T-helper 1 cell treated with Interleukin-12 subunit alpha and Interleukin-12 subunit beta and Interleukin-4 antibody, amounts not matched to agents 30 ng/mL and 1 ng/mL, for 36 hours (primary cell): ENCODE measurements at regions not wholly inside any gene's neighbourhood (a gene's known extent, or its start where the extent isn't known, plus 50 kb on each side); places are given as distances from the start of the nearest gene placed in this dataset.

Source experiments
- intact Hi-C: fragments of 100-400 bp; cut with micrococcal nuclease; formaldehyde crosslinking; loops from one replicate; pipeline ENCODE4 v1.15.1; 2024

DNA sequence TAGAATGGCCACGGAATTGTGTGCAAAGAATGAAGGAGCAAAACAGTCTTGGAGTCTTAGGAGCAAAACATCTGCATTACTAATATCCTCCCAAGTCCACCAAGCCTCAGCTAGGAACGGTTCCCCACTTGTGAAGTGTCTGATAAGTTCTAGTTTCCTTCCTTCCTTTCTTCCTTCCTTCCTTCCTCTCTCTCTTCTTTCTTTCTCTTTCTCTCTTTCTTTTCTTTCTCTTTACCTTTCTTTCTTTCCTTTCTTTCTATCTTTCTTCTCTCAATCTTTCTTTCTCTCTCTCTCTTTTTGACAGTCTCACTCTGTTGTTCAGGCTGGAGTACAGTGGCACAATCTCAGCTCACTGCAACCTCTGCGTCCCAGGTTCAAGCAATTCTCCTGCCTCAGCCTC, 160.8 kb downstream of the FOXL1 start:
- intact Hi-C loops, result no loop called here

DNA sequence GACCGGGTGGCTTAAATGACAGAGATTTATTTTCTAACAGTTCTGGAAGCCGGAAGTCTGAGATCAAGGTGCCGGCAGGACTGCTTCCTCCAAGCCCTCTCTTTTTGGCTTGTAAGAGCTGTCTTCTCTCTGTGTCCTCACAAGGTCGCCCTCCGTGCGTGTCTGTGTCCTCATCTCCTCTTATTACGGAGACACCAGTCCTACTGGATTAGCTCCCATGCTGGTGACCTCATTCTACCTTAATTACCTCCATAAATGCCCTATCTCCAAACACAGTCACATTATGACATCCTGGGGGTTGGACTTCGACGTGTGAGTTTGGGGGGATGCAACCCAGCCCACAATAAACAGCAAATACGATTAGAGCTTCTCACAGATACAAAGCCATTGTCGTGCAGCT, 161.5 kb downstream of the FOXL1 start:
- intact Hi-C loops, result no loop called here

DNA sequence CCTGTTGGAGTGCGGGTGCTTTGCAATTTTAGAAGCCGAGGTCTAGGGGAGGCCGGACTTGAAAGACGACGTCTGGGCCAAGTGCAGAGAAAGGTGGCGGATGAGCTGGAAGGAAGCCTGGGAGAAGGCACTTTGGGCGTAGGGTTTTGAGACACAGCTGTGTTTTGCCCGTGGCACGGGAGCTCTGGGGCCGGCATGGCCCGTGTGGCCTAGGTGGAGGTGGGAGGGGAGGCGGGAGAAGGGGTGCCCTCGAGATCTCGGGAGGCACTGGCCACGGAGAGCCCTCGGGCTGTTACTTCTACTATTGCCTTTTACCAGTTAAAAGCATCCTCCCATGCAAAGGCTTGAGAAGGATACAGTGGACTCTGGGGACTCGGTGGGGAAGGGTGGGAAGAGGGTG, 161.9 kb downstream of the FOXL1 start:
- intact Hi-C loops, result no loop called here

DNA sequence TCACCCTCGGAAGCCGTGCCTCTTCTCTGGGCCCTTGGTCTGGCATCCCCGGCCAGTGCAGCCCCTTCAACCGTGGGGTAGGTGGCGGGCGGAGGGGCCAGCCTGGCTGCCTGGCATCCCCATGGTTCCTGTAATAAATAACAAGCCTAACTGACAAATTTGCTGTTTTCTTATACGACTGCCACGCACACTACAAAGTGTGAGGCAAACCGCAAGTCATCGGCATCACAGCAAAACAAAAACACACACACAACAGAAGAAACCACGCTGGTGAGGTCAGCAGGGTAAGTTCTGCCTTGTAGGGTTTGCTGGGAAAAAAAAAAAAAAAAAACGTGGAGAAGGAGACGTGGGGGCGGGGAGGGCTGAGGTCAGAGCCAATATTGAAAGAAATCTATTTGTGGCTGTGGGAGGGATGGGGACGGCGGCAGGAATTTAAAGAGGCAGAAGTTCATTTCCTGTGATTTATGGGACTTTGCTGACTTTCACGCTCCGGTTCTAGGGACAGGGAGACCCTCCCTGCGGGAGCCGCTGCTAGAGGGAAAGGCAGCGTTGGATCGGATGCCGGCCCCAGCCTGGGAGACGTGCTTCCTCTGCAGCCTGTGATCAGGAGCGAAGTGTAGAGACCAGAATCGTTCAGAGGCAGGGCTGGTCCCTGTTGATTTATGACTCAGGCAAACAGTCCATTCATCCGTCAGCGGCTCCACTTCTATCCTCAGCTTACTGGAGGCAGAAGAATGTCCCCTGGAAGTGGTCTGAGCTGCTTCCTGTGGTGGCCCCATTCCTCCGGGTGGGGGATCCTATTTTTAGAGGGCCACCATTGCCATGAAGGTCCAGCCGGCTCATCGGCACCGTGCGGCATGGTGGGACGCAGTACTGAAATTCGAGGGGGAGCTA, 162.8 kb downstream of the FOXL1 start:
- intact Hi-C loops, result no loop called here

DNA sequence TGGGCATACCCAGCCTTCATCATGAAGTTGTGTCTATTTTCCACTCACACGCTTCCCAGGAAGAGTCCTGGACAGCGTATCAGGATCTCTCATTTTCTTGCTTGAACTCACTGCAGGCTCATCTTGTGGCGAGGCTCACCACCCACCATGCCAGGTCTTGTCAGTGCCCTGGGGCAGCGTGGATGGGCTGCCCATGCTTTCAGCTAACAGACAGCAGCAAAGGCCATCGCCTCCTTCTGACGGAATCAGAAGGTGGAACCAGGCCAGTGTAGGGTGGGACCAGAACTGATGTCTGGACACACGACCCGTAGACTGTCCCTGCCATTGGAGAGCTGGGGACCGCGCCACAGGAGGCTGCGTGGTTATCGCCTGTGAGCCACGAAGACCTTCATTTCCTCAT, 169.4 kb downstream of the FOXL1 start:
- intact Hi-C loops, result no loop called here

DNA sequence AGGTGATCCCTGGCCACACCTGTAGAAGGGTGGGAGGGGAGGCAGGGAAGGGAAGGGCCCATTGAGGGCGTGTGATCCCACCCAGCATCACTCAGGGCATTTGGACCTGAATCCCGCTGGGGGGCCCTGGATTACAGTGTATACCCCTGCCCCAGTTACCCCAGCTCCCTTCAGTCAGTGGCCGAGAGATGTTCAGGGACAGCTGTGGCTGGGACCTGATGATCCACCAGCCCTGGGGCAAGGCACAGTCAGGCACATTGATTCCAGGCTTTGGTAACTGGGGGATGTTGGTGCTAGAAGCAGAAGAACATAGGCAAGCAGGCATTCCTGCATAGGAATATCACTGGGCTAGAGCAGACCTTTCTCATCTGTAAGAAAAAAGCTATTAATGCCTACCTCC, 170.3 kb downstream of the FOXL1 start:
- intact Hi-C loops, result no loop called here

DNA sequence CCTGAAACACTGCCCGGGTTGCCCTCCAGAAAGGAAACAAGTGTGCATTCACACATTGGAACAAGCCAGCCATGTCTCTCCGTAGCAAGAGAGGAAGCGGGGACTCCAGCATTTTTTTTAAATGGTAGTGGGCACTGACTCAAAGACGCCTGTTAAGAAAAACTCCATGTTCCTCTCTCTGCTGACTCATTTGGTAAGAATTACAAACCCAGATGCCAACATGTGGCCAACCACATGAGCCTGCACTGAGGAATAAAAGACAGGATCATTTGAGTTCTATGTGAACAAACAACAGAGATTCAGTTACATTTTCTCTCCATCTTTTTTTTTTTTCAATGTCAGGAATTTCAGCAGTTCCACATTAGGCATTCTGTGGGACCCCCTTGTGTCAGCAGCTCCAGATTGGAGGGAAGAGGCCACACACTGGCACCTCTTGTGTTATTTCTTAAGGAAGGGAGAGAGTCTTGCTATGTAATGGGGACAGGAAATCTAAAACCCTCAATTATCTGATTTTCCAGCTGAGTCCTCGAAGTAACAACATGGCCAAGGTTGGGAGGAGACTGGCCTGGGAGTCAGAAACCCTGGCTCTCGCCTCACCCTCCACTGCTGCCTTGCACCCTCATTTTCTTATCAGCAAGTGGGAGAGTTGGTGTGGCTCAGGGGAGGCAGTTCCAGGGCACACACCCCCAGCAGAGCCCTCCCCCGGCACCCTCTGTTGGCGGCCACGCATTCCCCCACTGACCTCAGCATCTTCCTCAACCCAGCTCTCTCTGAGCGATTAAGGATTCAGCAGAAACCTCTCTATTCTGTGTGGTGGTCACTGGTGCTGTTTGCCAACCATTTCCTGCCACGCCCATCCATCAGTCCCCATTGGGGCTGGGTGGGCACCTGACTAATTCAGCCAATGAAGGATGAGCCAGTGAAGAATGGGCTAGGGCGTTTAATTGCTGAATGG, 173.0 kb downstream of the FOXL1 start:
- intact Hi-C loops, result no loop called here

DNA sequence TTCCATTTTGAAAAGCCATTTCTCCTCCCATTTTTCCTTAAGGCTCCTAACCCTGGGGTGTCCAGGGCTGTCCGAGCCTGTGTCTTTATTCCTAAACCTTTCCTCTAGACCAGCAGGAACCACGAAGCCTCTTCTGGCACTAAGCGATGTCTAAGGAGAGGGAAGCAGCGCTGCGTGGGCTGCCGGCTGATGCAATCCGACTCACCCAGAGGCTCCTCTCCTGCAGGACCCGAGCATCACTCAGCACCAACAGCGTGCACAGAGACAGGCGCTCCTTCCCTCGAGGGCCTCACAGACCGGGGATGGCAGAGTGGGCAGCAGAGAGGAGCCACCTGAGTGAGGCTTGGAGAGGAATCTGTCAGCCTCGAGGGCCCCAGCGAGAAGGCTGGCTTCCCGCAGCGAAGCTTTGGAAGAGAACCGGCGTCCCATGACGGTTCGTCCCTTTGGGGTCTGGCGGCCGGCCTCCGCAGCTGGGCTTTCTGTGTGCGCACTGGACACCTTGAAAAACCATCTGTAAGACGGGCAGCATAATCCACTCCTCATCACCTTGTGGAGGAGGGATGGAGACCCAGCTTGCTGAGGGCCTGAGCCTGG, 174.3 kb downstream of the FOXL1 start:
- intact Hi-C loops, result no loop called here

DNA sequence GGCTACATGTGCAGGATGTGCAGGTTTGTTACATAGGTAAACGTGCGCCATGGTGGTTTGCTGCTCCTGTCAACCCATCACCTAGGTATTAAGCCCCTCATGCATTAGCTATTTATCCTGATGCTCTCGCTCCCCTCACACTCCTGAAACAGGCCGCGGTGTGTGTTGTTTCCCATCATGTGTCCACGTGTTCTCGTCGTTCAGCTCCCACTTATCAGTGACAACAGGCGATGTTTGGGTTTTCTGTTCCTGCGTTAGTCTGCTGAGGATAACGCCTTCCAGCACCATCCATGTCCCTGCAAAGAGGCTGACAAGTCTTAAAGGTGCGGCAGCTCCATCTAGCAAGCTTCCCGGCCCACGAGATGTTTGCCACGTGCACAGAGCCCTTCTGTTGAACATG, 175.1 kb downstream of the FOXL1 start:
- intact Hi-C loops, result no loop called here

DNA sequence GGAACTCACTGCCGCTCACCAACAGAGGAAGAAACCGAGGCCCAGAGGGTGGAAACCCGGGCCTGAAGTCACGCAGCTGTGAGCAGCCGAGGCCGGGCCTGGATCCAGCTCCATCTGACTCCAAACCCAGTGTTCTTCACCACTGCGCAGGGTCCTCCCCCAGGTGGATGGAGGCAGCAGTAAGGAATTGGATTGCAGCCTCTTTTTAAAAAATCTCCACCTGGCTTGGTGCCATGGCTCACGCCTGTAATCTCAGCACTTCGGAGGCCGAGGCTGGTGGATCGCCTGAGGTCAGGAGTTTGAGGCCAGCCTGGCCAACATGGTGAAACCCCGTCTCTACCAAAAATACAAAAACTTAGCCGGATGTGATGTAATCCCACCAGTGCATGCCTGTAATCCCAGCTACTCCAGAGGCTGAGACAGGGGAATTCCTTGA, 177.2 kb downstream of the FOXL1 start:
- intact Hi-C loops, result no loop called here

DNA sequence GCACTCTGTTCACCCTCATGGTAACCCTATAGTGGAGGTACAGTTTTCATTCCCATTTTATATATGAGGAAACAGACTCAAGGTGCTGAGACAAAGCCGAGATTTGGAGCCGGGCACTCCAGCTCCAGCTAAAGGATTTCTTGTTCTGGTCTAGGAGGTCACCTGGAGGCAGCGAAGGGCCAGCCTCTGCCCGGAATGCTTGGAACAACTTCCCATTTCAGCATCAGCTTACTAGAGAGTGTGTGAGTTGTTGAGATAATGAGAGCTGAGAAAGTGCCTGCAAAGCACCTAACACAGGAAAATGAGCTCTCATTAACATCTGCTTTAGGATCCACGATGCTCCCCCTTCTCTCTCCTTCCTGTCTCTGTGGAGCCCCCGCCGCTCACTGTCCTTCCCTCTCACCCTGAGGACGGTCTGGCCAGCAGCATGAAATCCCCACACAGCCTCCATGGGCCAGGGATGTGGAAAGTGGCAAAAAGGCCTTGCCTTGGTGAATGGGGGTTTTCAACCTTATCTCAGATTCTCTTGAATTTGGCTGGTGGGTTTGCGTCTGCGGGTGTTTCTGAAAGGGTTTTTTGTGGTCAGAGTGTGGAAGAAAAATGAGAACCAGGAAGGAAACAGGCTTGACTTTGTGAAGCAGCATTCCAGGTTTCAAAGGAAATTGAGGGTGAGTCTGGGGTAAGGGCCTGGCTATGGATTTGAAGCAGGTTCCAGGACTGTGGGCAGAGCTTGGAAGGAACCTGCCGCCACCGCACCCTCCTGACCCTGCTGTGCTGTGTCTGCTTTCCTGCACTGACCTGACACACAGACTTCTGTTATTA, 178.7 kb downstream of the FOXL1 start:
- intact Hi-C loops, result no loop called here

DNA sequence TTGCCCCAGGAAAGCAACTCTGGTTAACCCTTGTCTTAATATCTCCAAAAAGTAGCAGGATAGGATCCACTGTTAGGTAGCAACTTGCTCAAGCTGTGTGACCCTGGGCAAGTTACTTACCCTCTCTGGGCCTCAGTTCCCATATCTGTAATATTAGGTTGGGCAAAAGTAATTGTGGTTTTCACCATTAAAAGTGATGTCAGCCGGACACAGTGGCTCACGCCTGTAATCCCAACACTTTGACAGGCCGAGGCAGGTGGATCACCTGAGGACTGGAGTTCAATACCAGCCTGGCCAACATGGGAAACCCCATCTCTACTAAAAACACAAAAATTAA, 179.3 kb downstream of the FOXL1 start:
- intact Hi-C loops, result no loop called here

DNA sequence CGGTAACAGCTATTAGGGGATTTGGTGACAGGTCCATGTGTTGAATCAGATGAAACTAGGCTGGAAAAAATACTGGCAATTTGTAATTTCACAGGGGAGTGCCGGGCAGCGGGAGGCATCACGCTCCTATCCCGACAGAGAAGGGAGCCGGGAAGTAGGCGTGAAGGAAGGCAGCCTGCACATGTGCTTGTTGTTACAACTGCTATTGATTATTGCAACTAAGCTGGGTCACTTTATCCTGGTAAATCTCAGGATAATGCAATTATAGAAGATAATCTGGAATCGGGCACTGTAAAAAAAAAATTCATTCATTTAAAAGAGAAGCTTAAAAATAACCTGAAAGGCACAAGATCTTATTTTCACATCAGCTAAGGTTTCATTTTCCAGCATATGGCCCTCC, 180.6 kb downstream of the FOXL1 start:
- intact Hi-C loops, result no loop called here

DNA sequence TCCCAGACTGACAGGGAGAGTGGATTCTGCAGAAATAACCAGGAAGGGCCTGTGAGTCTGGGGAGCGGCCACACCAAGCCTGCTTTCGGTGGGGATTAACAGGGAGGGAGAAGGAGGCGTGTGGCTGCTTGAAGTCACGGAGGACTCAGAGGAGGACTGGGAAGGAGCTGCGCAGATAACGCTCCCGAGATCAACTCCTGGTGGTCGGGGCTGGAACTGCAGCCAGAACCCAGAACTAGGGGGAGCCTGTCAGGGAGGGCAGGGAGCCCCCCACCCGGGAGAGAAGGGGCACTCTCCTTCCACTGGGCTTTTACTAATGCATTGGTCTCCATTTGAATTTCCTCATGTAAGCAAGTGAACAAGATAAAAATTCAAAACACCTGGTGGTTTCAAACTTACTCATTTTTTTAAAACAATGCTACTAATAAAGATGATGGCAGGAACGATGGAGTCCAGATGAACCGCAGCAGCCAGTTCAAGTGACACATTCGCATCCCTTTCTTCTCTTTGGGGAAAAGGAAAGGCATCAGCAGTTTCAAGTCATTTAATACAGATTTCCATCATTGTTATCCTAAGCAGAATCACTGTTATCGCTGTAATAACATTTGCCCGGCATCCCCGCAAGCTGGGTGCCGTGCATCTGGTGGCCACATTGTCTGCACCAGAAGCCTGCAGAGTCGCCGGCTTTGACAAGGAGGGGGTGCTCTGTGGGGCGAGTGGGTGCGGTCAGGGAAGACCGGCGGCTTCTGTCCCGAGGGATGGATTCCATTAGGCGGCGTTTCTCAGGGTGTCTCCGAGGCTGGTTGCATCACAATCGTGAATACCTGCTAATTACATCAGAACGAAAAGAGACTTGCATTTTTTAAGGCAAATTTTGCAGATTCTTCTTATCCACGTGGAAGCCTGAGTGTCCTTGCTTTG, 183.0 kb downstream of the FOXL1 start:
- intact Hi-C loops, result loop anchor here (1.0 to 5.0 kb wide), 3 partner anchors 184 to 301 kb away; partner anchors contain the start of gene FOXL1

DNA sequence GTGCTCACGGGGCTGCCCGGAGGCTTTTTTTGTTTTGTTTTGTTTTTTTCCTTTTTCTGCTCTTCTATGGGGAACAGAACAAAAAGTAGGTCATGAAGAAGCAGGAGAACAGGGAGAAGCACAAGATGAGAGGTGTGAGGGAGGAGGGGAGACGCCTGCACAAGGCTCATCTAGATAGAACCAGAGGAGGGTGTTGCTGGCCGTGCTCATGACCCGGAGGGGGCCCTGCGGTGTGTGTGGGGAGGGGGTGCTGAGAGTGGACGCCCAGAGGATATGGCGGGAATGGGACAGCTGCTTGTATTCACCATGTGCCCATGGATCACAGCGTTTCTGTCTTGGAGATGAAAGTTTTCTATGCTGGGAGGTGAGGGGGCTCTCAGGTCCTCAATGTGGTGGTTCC, 183.7 kb downstream of the FOXL1 start:
- intact Hi-C loops, result loop anchor here (5.0 kb wide), 1 partner anchor 185 kb away; the partner anchor contains the start of gene FOXL1

DNA sequence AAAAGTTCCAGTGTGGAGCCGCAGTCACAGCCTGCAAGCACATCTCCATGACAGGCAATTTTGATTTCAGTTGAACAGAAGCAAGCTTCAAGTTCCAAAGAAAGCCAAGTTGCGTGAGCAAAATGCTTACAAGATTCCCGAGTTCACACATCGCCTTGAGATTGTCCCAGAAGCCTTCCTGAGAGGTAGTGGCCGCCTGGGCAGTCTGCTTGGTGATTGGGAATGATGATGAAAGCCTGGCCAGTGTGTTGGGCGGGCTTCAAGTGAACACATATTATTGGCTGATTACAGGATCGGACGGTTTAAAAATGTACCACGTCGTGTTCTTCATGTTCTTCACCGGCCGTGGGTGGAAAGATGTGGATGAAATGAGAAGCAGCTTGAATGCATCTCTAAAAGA, 185.5 kb downstream of the FOXL1 start:
- intact Hi-C loops, result loop anchor here (5.0 kb wide), 1 partner anchor 187 kb away; the partner anchor contains the start of gene FOXL1

DNA sequence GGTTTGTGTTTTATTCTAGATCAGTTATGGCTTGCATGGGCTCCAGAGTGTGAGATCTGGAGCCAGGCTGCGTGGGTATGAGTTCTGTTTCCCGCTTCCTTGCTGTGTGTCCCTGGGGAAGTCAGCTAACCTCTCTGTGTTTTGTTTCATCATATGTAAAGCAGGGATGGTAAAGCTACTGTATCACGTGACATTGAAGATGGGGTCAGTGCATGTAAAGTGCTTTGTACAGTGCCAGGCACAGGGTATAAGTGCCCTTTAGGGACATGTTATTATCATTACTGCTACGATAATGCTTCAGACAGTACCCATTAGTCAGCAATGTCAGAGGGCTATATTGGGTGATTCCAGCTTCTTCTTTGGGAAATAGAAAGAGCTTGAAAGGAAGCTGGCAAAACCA, 186.2 kb downstream of the FOXL1 start:
- intact Hi-C loops, result loop anchor here (5.0 kb wide), 1 partner anchor 187 kb away; the partner anchor contains the start of gene FOXL1

DNA sequence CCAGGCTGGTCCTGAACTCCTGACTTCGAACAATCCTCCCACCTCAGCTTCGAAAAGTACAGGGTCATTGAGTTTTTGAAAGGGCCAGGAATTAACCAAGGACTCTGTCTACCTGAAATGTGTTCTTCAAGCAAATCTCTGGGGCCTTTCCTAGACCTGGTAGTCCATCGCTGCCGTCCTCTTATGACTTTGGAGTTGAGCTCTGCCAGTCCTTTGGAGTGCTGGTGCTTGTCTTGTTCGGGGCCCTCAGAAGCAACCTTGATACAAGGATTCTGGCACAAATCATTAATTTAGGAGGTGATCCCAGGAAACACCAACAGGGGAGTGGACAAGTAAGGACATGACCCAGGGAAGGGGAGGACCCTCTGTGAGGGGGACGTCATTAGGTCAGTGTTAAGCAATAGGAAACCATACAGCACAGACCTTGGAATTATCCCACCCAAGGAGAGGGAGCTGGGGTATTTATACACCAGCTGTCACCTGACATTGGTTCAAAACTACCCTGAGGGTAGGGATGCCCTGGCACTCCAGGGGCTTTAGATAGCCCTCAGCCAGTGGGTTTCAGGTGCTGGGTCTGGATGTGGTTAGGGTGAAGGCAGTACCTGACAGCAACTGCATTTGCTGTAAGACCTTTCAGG, 187.2 kb downstream of the FOXL1 start:
- intact Hi-C loops, result no loop called here

DNA sequence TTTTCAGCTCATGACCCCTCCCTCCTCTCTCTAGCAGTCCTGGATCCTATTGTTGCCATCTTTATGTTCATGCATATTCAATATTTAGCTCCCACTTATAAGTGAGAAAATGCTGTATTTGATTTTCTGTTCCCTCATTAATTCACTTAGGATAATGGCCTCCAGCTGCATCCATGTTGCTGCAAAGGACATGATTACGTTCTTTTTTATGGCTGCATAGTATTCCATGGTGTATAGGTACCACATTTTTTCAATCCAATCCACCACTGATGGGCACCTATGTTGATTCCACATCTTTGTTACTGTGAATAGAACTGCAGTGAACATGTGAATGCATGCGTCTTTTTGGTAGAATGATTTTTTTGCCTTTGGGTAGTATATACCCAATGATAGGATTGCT, 188.4 kb downstream of the FOXL1 start:
- intact Hi-C loops, result no loop called here
